Endothelial cell (in vitro differentiated cells): ENCODE measurements at regions not wholly inside any gene's neighbourhood (a gene's known extent, or its start where the extent isn't known, plus 50 kb on each side); places are given as distances from the start of the nearest gene placed in this dataset.
"Not testable (repeated sequence)": the region's sequence is repeated elsewhere in the genome, so short reads cannot be mapped to it uniquely, and the experiment has no call there.

Experiments used
- DNase-seq: peaks from one replicate; pipeline ENCODE4 v3.0.0; 2021; ENCODE audit warnings: low spot score
- H3K27ac Mint-ChIP-seq: one replicate; pipeline ENCODE4 v1.8.0; 2021; ENCODE audit warnings: mixed read lengths, inconsistent platforms; ENCODE audit not compliant: unreplicated experiment
- H3K27me3 Mint-ChIP-seq: one replicate; pipeline ENCODE4 v1.8.0; 2021; ENCODE audit warnings: mild to moderate bottlenecking, moderate library complexity, mixed read lengths, inconsistent platforms; ENCODE audit not compliant: unreplicated experiment
- H3K36me3 Mint-ChIP-seq: one replicate; pipeline ENCODE4 v1.8.0; 2021; ENCODE audit warnings: mild to moderate bottlenecking, low read depth, mixed read lengths, inconsistent platforms; ENCODE audit not compliant: unreplicated experiment
- H3K4me1 Mint-ChIP-seq: one replicate; pipeline ENCODE4 v1.8.0; 2021; ENCODE audit warnings: mild to moderate bottlenecking, mixed read lengths, inconsistent platforms; ENCODE audit not compliant: unreplicated experiment
- H3K4me3 Mint-ChIP-seq: one replicate; pipeline ENCODE4 v1.8.0; 2021; ENCODE audit warnings: mild to moderate bottlenecking, mixed read lengths, inconsistent platforms; ENCODE audit not compliant: unreplicated experiment
- H3K9me3 Mint-ChIP-seq: one replicate; pipeline ENCODE4 v1.8.0; 2021; ENCODE audit warnings: mixed read lengths, inconsistent platforms; ENCODE audit not compliant: unreplicated experiment
- CTCF ChIP-seq: fragments of 200-600 bp; sonication (generic); IDR thresholded peaks from one replicate; pipeline ENCODE4 v1.5.0; 2021; ENCODE audit warnings: antibody characterized with exemption; ENCODE audit not compliant: unreplicated experiment

- Mint-ChIP-seq H3K4me3 (no peak overlapping the region), H3K9me3 (no peaks in the 10 kb centered on the region), H3K4me1 (no peaks in the 10 kb centered on the region), H3K27me3 (peaks cover 3% of the 10 kb centered on the region), H3K27ac (no peak overlapping the region), H3K36me3 (no peaks in the 10 kb centered on the region)
- TF ChIP-seq CTCF, result no peak
- DNase-seq, result no peak
Observed at GRCh38 chr4:131764730-131765129, 1384.4 kb upstream of the PCDH10 start.

- not testable (repeated sequence) for H3K4me1 Mint-ChIP-seq, DNase-seq, H3K36me3 Mint-ChIP-seq, H3K4me3 Mint-ChIP-seq, H3K27me3 Mint-ChIP-seq, H3K27ac Mint-ChIP-seq, H3K9me3 Mint-ChIP-seq
Observed at GRCh38 chr4:131774382-131774781, 1374.7 kb upstream of the PCDH10 start.

DNA sequence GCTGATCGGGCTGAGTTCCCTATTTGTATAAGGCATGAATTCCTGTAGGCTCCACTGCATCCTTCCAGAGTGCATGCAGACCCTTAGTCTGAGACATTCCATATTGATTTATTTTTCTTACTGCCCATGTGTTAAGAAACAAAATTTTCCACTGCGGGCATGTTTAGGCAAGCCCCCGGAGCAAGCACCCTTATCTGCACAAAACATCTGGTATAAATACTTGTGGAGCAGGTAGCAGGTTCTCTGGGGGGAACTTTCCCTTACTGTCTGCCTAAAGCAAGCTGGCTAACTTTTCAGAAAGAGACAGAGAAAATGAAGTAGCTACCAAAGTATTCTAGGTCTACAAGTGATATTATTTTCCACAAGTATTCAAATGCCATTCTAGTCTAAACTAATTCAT, 1338.5 kb upstream of the PCDH10 start:
- not testable (repeated sequence) for H3K9me3 Mint-ChIP-seq, H3K4me1 Mint-ChIP-seq, DNase-seq, H3K36me3 Mint-ChIP-seq, H3K27me3 Mint-ChIP-seq, H3K4me3 Mint-ChIP-seq, H3K27ac Mint-ChIP-seq
